B cell (primary cell): ENCODE measurements at regions not wholly inside any gene's neighbourhood (a gene's known extent, or its start where the extent isn't known, plus 50 kb on each side); places are given as distances from the start of the nearest gene placed in this dataset.

Source experiments
- ATAC-seq: fragments of 200-7000 bp; cut with Tn5 transposase; one replicate; pipeline ENCODE4 v1.10.0; 2021; ENCODE audit warnings: low read depth, mild to moderate bottlenecking, moderate number of reproducible peaks, moderate library complexity
- CTCF ChIA-PET: fragments of 350-600 bp; sonication (Branson Sonifier 250); formaldehyde crosslinking; loops from one replicate; lab custom pipeline; 2021; ENCODE audit warnings: antibody characterized with exemption, inconsistent platforms; lab: Charles Lee
- POLR2A ChIA-PET: fragments of 350-600 bp; sonication (Branson Sonifier 250); formaldehyde crosslinking; loops from one replicate; lab custom pipeline; 2021; ENCODE audit warnings: antibody characterized with exemption; lab: Charles Lee
- DNase-seq: peaks from one replicate; pipeline ENCODE4 v3.0.0; 2013
- H2AFZ ChIP-seq: 2 replicates; pipeline ENCODE4 v1.6.1; 2012; ENCODE audit warnings: mild to moderate bottlenecking, low read depth, low read length; ENCODE audit not compliant: insufficient read depth, poor library complexity, severe bottlenecking
- H3K27ac ChIP-seq, 2 donors: 1 replicate in 1 of 2; 2 replicates in 1 of 2; pipeline ENCODE4 v1.5.1; 2012 to 2013; ENCODE audit warnings: low read length in 2 of 2, mild to moderate bottlenecking in 2 of 2, moderate library complexity in 1 of 2
- H3K27me3 ChIP-seq, 4 experiments: fragments of 200-600 bp in 1 of 4; sonication (generic) in 1 of 4; replicated peaks in 1 of 4; 1 replicate in 2 of 4; 2 replicates in 2 of 4; pipeline versions ENCODE4 v1.6.1 to v1.7.0; 2013 to 2016; ENCODE audit warnings: low read length in 3 of 4, mild to moderate bottlenecking in 2 of 4, mixed read lengths in 1 of 4, moderate library complexity in 1 of 4; ENCODE audit not compliant: insufficient read depth in 4 of 4, control insufficient read depth in 3 of 4; ENCODE audit errors: control extremely low read depth in 1 of 4
- H3K36me3 ChIP-seq, 2 experiments: replicated peaks in 1 of 2; 1 replicate in 1 of 2; 2 replicates in 1 of 2; pipeline versions ENCODE4 v1.6.1 to v1.7.1; 2013; ENCODE audit warnings: low read length in 1 of 2; ENCODE audit not compliant: insufficient read depth in 2 of 2, control insufficient read depth in 1 of 2; ENCODE audit errors: control extremely low read depth in 1 of 2, extremely low read depth in 1 of 2
- H3K4me1 ChIP-seq, 2 donors: fragments of 200-600 bp in 1 of 2; sonication (generic) in 1 of 2; 1 replicate in 1 of 2; 2 replicates in 1 of 2; pipeline versions ENCODE4 v1.5.1 to v1.6.1; 2013 to 2017; ENCODE audit warnings: low read length in 2 of 2; ENCODE audit not compliant: control insufficient read depth in 2 of 2, insufficient read depth in 2 of 2
- H3K4me2 ChIP-seq: replicated peaks from 2 replicates; pipeline ENCODE3; 2012; ENCODE audit warnings: mild to moderate bottlenecking, low read depth, low read length; ENCODE audit not compliant: poor library complexity, severe bottlenecking
- H3K4me3 ChIP-seq, 5 experiments: fragments of 200-600 bp in 1 of 5; sonication (generic) in 1 of 5; 1 replicate in 3 of 5; 2 replicates in 2 of 5; pipeline versions ENCODE4 v1.5.1 to v1.7.0; 2011 to 2016; ENCODE audit warnings: low read length in 4 of 5, mild to moderate bottlenecking in 4 of 5, low read depth in 2 of 5, control low read depth in 1 of 5, moderate library complexity in 1 of 5; ENCODE audit not compliant: insufficient read depth in 1 of 5; ENCODE audit errors: control extremely low read depth in 1 of 5, extremely low read depth in 1 of 5
- H3K79me2 ChIP-seq: fragments of 200-600 bp; sonication (generic); one replicate; pipeline ENCODE4 v1.6.0; 2016; ENCODE audit warnings: low read length; ENCODE audit not compliant: control insufficient read depth, insufficient read depth
- H3K9ac ChIP-seq: fragments of 200-600 bp; sonication (generic); 2 replicates; pipeline ENCODE4 v1.6.1; 2017; ENCODE audit warnings: mild to moderate bottlenecking, low read length, moderate library complexity
- H3K9me3 ChIP-seq, 3 donors: one replicate each; pipeline versions ENCODE4 v1.6.1 to v1.7.1; 2013; ENCODE audit warnings: low read length in 2 of 3; ENCODE audit not compliant: control insufficient read depth in 2 of 3, insufficient read depth in 1 of 3; ENCODE audit errors: control extremely low read depth in 1 of 3
- H4K20me1 ChIP-seq: 2 replicates; pipeline ENCODE4 v1.6.0; 2012; ENCODE audit warnings: mild to moderate bottlenecking, low read length; ENCODE audit not compliant: insufficient read depth, control insufficient read depth, poor library complexity, severe bottlenecking
- H3K27ac Mint-ChIP-seq: one replicate; pipeline ENCODE4 v1.8.0; 2021; ENCODE audit warnings: mixed read lengths
- H3K27me3 Mint-ChIP-seq: one replicate; pipeline ENCODE4 v1.8.0; 2021; ENCODE audit warnings: mixed read lengths
- H3K4me1 Mint-ChIP-seq: one replicate; pipeline ENCODE4 v1.8.0; 2021; ENCODE audit warnings: mixed read lengths
- H3K4me3 Mint-ChIP-seq: one replicate; pipeline ENCODE4 v1.8.0; 2021; ENCODE audit warnings: mixed read lengths
- H3K9me3 Mint-ChIP-seq: one replicate; pipeline ENCODE4 v1.8.0; 2022; ENCODE audit warnings: mixed read lengths; ENCODE audit not compliant: insufficient read depth
- CTCF ChIP-seq: fragments of 200-600 bp; IDR thresholded peaks from one replicate; pipeline ENCODE4 v1.8.0; 2022; ENCODE audit warnings: antibody characterized with exemption, mild to moderate bottlenecking
- EZH2 ChIP-seq: IDR thresholded peaks from 2 replicates; pipeline ENCODE4 v1.6.1; 2012; ENCODE audit warnings: borderline replicate concordance, low read depth, mild to moderate bottlenecking, moderate library complexity, low read length; ENCODE audit not compliant: insufficient read depth, poor library complexity, severe bottlenecking
- intact Hi-C: fragments of 100-400 bp; cut with micrococcal nuclease; formaldehyde crosslinking; loops from one replicate; pipeline ENCODE4 v1.10.0; 2022

GRCh38 chr20:8082025-8082424 lies 50.0 kb upstream of the PLCB1 start:
- Mint-ChIP-seq H3K27ac (no peak overlapping the region), H3K4me1 (no peaks in the 10 kb centered on the region), H3K4me3 (no peak overlapping the region), H3K27me3 (no peaks in the 10 kb centered on the region), H3K9me3 (no peaks in the 10 kb centered on the region)
- ATAC-seq (no peak), DNase-seq (no peak)
- Histone ChIP-seq H3K4me2 (no peak overlapping the region), H2AFZ (no peak overlapping the region), H3K4me1 (no peaks in the 10 kb centered on the region), H4K20me1 (no peaks in the 10 kb centered on the region), H3K79me2 (no peaks in the 10 kb centered on the region), H3K36me3 (no peaks in the 10 kb centered on the region), H3K4me3 (no peak overlapping the region), H3K27ac (no peak overlapping the region), H3K9ac (no peak overlapping the region), H3K27me3 (no peaks in the 10 kb centered on the region), H3K9me3 (no peaks in the 10 kb centered on the region)
- POLR2A ChIA-PET = no interaction called here
- CTCF ChIA-PET = no interaction called here
- intact Hi-C loops = no loop called here
- TF ChIP-seq EZH2 = no peak
- TF ChIP-seq CTCF = peak; percentile 35
